ENCODE measurements at regions not wholly inside any gene's neighbourhood (a gene's known extent, or its start where the extent isn't known, plus 50 kb on each side); places are given as distances from the start of the nearest gene placed in this dataset.

DNA sequence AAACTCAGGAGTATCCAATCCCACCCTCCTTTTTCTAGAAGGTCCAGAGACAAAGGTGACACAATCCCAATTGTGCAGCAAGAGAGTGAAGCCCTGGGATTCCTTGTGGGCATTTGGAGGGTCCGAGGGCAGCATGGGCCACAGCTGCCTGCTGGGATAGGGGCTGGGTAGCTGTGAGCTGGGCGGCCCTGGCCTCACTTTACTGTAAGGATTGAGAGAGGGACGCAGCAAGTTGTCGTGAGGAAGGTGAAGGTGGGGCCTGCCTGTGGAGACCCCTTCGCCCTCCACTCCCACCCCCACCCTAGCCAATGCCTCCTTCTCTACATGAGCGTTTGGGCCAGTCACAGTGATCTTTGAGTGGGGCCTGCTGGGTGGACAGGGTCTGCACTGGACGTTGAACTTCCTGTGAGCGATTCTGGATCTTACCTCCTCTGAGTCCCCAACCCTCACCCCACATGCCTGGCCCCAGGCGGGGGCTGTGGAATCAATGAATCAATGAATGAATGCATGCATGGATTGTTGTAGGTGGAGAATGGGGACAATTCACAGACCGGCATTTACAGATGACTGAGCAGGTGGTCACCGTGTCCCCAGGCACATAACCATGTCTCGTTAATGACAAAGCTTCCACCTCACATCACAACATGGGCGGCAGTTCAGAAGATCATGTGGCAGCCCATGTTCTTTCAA, 107.2 kb downstream of the INHBB start:
- TF ChIP-seq TAF1 (IDR thresholded peaks at IDR 0.05; ENCODE audit: low read depth, low read length): no peak
- no peak for TF ChIP-seq POLR2A (IDR thresholded peaks at IDR 0.05; ENCODE audit: low read depth, low read length)
- TF ChIP-seq POLR2AphosphoS5 (IDR thresholded peaks at IDR 0.05; ENCODE audit: low read depth, low read length): no peak
- no peak for TF ChIP-seq PAX5 (IDR thresholded peaks at IDR 0.05; ENCODE audit: insufficient read depth, low read length, severe bottlenecking)
- TF ChIP-seq SPI1 (IDR thresholded peaks at IDR 0.05; ENCODE audit: low read depth, low read length): no peak

All from GM12891 (cell line).